HCT116 (cell line): ENCODE measurements at regions not wholly inside any gene's neighbourhood (a gene's known extent, or its start where the extent isn't known, plus 50 kb on each side); places are given as distances from the start of the nearest gene placed in this dataset.

Experiments used
- ATAC-seq: fragments of 200-7000 bp; cut with Tn5 transposase; 2 replicates; pipeline ENCODE4 v1.9.1; 2020; ENCODE audit warnings: mild to moderate bottlenecking, moderate library complexity
- BruUV-seq: library from RNA; stranded (reverse); fragments of 400-500 nt; replicated peaks from 2 replicates; lab custom pipeline; 2021; lab: Mats Ljungman, UMichigan
- CTCF ChIA-PET: fragments of 300-600 bp; sonication (Branson Sonifier 250); formaldehyde crosslinking; loops from one replicate; lab custom pipeline; 2021; ENCODE audit warnings: antibody characterized with exemption; lab: Charles Lee
- POLR2A ChIA-PET: fragments of 300-600, 350-600 bp; sonication (Branson Sonifier 250); formaldehyde crosslinking; loops from one replicate; lab custom pipeline; 2021; ENCODE audit warnings: antibody characterized with exemption; lab: Charles Lee
- RAD21 ChIA-PET, 2 experiments: fragments of 300-600 bp; sonication (Branson Sonifier 250); formaldehyde crosslinking; loops; one replicate each; lab custom pipeline; 2023; ENCODE audit warnings: low total read pairs in 2 of 2; ENCODE audit not compliant: uncharacterized antibody in 2 of 2, unreplicated experiment in 2 of 2, low non-redundant PET in 1 of 2; lab: Charles Lee
- DNase-seq: peaks from one replicate; pipeline ENCODE4 v3.0.0-alpha.2; 2010; ENCODE audit warnings: low read depth, low spot score
- H2AFZ ChIP-seq: fragments of 200-600 bp; shearing (Covaris generic), sonication (generic); 2 replicates; pipeline ENCODE4 v1.6.1; 2017; ENCODE audit warnings: low read depth, mixed run types, mixed read lengths, antibody characterized with exemption, low read length; ENCODE audit not compliant: poor library complexity, severe bottlenecking
- H3K27ac ChIP-seq: 2 replicates; pipeline ENCODE4 v1.5.1; 2012; ENCODE audit warnings: low read depth, low read length
- H3K27me3 ChIP-seq: fragments of 200-600 bp; sonication (generic); 2 replicates; pipeline ENCODE4 v1.6.1; 2016; ENCODE audit warnings: mixed run types, low read length, mixed read lengths; ENCODE audit not compliant: insufficient read depth
- H3K36me3 ChIP-seq, 2 experiments: fragments of 200-500 bp in 1 of 2; fragments of 200-600 bp in 1 of 2; sonication (Bioruptor generic) in 1 of 2; sonication (generic) in 1 of 2; 2 replicates each; pipeline versions ENCODE4 v1.5.1 to v1.6.1; 2014 to 2016; ENCODE audit warnings: low read length in 2 of 2, inconsistent platforms in 1 of 2, mixed read lengths in 1 of 2, mixed run types in 1 of 2; ENCODE audit not compliant: insufficient read depth in 2 of 2, control insufficient read depth in 1 of 2
- H3K4me1 ChIP-seq, 2 experiments: fragments of 200-600 bp in 1 of 2; sonication (generic) in 1 of 2; 2 replicates each; pipeline versions ENCODE4 v1.5.1 to v1.6.1; 2012 to 2017; ENCODE audit warnings: low read length in 2 of 2, inconsistent platforms in 1 of 2, mild to moderate bottlenecking in 1 of 2, mixed read lengths in 1 of 2, mixed run types in 1 of 2, moderate library complexity in 1 of 2; ENCODE audit not compliant: insufficient read depth in 2 of 2, control insufficient read depth in 1 of 2
- H3K4me2 ChIP-seq: fragments of 200-600 bp; sonication (generic); 2 replicates; pipeline ENCODE4 v1.6.1; 2017; ENCODE audit warnings: mixed run types, low read length, mixed read lengths
- H3K4me3 ChIP-seq, 2 experiments: fragments of 200-600 bp in 1 of 2; sonication (generic) in 1 of 2; replicated peaks in 1 of 2; 2 replicates each; pipeline ENCODE4 v1.5.1; 2011 to 2016; ENCODE audit warnings: low read length in 2 of 2, control low read depth in 1 of 2, low read depth in 1 of 2, mild to moderate bottlenecking in 1 of 2, mixed read lengths in 1 of 2, mixed run types in 1 of 2
- H3K79me2 ChIP-seq: fragments of 200-600 bp; sonication (generic); 2 replicates; pipeline ENCODE4 v1.6.1; 2017; ENCODE audit warnings: mild to moderate bottlenecking, mixed run types, low read length, moderate library complexity, mixed read lengths; ENCODE audit not compliant: insufficient read depth
- H3K9ac ChIP-seq: fragments of 200-600 bp; sonication (generic); 2 replicates; pipeline ENCODE4 v1.6.1; 2016; ENCODE audit warnings: low read length, mixed read lengths
- H3K9me2 ChIP-seq: fragments of 200-600 bp; sonication (generic), shearing (Covaris generic); 2 replicates; pipeline ENCODE4 v1.6.1; 2017; ENCODE audit warnings: mixed run types, mild to moderate bottlenecking, moderate library complexity; ENCODE audit not compliant: insufficient read depth
- H3K9me3 ChIP-seq, 2 experiments: fragments of 200-500 bp in 1 of 2; fragments of 200-600 bp in 1 of 2; sonication (Bioruptor generic) in 1 of 2; sonication (generic) in 1 of 2; 2 replicates each; pipeline ENCODE4 v1.6.1; 2014 to 2017; ENCODE audit warnings: low read length in 2 of 2, mixed read lengths in 2 of 2, inconsistent platforms in 1 of 2, low read depth in 1 of 2, mild to moderate bottlenecking in 1 of 2, mixed run types in 1 of 2, moderate library complexity in 1 of 2; ENCODE audit not compliant: control insufficient read depth in 1 of 2, insufficient read depth in 1 of 2
- H4K20me1 ChIP-seq: fragments of 200-600 bp; sonication (generic), shearing (Covaris generic); 2 replicates; pipeline ENCODE4 v1.6.1; 2017; ENCODE audit warnings: mixed run types, mild to moderate bottlenecking, moderate library complexity; ENCODE audit not compliant: insufficient read depth
- CBX3 ChIP-seq: IDR thresholded peaks from 2 replicates; pipeline ENCODE4 v1.6.1; 2012; ENCODE audit warnings: low read depth
- CEBPB ChIP-seq: IDR thresholded peaks from 2 replicates; pipeline ENCODE4 v1.6.1; 2012; ENCODE audit warnings: low read depth
- EGR1 ChIP-seq: IDR thresholded peaks from 2 replicates; pipeline ENCODE4 v1.6.1; 2012; ENCODE audit warnings: low read depth
- EZH2phosphoT487 ChIP-seq: fragments of 200-600 bp; IDR thresholded peaks from 2 replicates; pipeline ENCODE4 v1.6.1; 2018; ENCODE audit warnings: antibody characterized with exemption, borderline replicate concordance
- FOSL1 ChIP-seq: IDR thresholded peaks from 2 replicates; pipeline ENCODE4 v1.6.1; 2012; ENCODE audit warnings: low read depth
- POLR2A ChIP-seq: IDR thresholded peaks from 2 replicates; pipeline ENCODE4 v1.7.0; 2011; ENCODE audit warnings: borderline replicate concordance; ENCODE audit not compliant: insufficient read depth, insufficient read length; ENCODE audit errors: extremely low read depth
- POLR2AphosphoS5 ChIP-seq: IDR thresholded peaks from 2 replicates; pipeline ENCODE4 v1.6.1; 2011; ENCODE audit warnings: mild to moderate bottlenecking, low read depth, low read length, moderate library complexity
- SIN3A ChIP-seq: IDR thresholded peaks from 2 replicates; pipeline ENCODE4 v1.6.1; 2012; ENCODE audit warnings: low read depth
- SRF ChIP-seq: IDR thresholded peaks from 2 replicates; pipeline ENCODE4 v1.6.1; 2012; ENCODE audit warnings: low read depth
- YY1 ChIP-seq: IDR thresholded peaks from 2 replicates; pipeline ENCODE4 v1.6.1; 2011; ENCODE audit warnings: low read length, low read depth, moderate library complexity, mild to moderate bottlenecking; ENCODE audit not compliant: insufficient replicate concordance; ENCODE audit errors: extremely low read depth
- intact Hi-C: fragments of 100-400 bp; cut with micrococcal nuclease; formaldehyde crosslinking; loops from 2 replicates; pipeline ENCODE4 v1.10.0; 2022
- TF ChIP-seq, protein P1 (sequence below): IDR thresholded peaks from 2 replicates; pipeline ENCODE4 v1.6.1; 2011; ENCODE audit warnings: mild to moderate bottlenecking, low read length, moderate library complexity; ENCODE audit not compliant: insufficient replicate concordance; ENCODE audit errors: extremely low read depth
- TF ChIP-seq, protein P2 (sequence below), 3 experiments: fragments of 200-600 bp in 1 of 3; sonication (generic) in 1 of 3; IDR thresholded peaks in 2 of 3; conservative IDR thresholded peaks in 1 of 3; 2 replicates each; pipeline ENCODE4 v1.5.1; 2012 to 2017; ENCODE audit warnings: low read depth in 2 of 3, low read length in 2 of 3, antibody characterized with exemption in 1 of 3, borderline replicate concordance in 1 of 3, control low read depth in 1 of 3, mild to moderate bottlenecking in 1 of 3, mixed read lengths in 1 of 3, mixed run types in 1 of 3, moderate library complexity in 1 of 3; ENCODE audit not compliant: insufficient read depth in 1 of 3
- TF ChIP-seq, protein P3 (sequence below): IDR thresholded peaks from 2 replicates; pipeline ENCODE4 v1.6.1; 2012

DNA sequence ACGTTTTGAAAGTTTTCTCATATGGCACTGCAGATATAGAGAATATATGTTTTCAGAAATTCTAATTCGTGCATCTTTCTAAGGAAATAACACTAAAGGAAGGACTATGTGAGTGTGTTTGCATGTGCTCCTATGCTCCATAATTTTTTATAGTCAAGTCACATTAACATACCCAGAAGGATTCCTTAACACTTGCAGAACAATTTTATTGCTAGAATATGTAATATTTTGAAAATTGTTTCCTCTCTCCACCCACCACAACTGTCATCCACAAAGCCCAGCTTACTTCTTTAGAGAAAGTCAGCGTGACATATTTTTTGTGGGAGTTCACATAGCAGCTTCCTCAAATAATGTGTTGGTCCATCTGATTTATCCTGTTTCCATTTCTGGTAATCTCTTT, 604.6 kb upstream of the MGAT4C start:
- Histone ChIP-seq H2AFZ (no peak overlapping the region), H3K36me3 (no peaks in the 10 kb centered on the region), H3K4me3 (no peak overlapping the region), H3K27me3 (no peaks in the 10 kb centered on the region), H3K4me1 (no peaks in the 10 kb centered on the region), H4K20me1 (no peaks in the 10 kb centered on the region), H3K9ac (no peak overlapping the region), H3K9me3 (no peaks in the 10 kb centered on the region), H3K9me2 (no peaks in the 10 kb centered on the region; the same call in 1 of the 2 replicates), H3K79me2 (no peaks in the 10 kb centered on the region), H3K27ac (no peak overlapping the region), H3K4me2 (no peak overlapping the region)
- ChIA-PET POLR2A (no interaction called here), RAD21 (no interaction called here), CTCF (no interaction called here)
- DNase-seq, result no peak
- TF ChIP-seq, protein P1, sequence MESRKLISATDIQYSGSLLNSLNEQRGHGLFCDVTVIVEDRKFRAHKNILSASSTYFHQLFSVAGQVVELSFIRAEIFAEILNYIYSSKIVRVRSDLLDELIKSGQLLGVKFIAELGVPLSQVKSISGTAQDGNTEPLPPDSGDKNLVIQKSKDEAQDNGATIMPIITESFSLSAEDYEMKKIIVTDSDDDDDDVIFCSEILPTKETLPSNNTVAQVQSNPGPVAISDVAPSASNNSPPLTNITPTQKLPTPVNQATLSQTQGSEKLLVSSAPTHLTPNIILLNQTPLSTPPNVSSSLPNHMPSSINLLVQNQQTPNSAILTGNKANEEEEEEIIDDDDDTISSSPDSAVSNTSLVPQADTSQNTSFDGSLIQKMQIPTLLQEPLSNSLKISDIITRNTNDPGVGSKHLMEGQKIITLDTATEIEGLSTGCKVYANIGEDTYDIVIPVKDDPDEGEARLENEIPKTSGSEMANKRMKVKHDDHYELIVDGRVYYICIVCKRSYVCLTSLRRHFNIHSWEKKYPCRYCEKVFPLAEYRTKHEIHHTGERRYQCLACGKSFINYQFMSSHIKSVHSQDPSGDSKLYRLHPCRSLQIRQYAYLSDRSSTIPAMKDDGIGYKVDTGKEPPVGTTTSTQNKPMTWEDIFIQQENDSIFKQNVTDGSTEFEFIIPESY, result no peak
- TF ChIP-seq EGR1, result no peak
- TF ChIP-seq FOSL1, result no peak
- TF ChIP-seq POLR2AphosphoS5, result no peak
- intact Hi-C loops, result no loop called here
- no TSS peak for BruUV-seq
- ATAC-seq, result no peak

DNA sequence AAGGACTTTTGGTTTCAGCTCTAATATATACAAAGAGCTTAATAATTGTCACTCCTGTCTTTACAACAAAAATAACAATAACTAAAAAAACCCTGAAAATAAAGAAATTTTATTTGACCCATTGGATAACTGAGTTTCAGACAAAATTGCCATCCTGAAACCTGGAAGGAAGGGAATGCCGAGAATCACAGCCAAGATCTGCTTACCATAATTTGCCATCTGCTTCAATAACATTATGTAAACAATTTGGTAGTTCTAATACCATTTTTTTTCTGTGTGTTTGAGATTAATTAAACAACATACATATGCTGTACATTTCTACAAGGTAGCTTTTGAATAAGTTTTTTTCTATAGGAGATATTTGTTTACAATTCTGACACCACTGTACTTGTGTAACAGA, 596.3 kb upstream of the MGAT4C start:
- Histone ChIP-seq H3K9me3 (no peaks in the 10 kb centered on the region), H3K9ac (no peak overlapping the region), H3K9me2 (no peaks in the 10 kb centered on the region), H4K20me1 (no peaks in the 10 kb centered on the region), H3K27me3 (no peaks in the 10 kb centered on the region), H3K36me3 (no peaks in the 10 kb centered on the region), H3K27ac (no peak overlapping the region), H3K4me3 (no peak overlapping the region), H3K79me2 (no peaks in the 10 kb centered on the region), H2AFZ (no peak overlapping the region), H3K4me2 (no peak overlapping the region), H3K4me1 (no peaks in the 10 kb centered on the region)
- ChIA-PET CTCF (no interaction called here), POLR2A (no interaction called here), RAD21 (no interaction called here)
- no peak for ATAC-seq
- no peak for TF ChIP-seq YY1
- TF ChIP-seq SIN3A, result no peak
- TF ChIP-seq, protein P2, sequence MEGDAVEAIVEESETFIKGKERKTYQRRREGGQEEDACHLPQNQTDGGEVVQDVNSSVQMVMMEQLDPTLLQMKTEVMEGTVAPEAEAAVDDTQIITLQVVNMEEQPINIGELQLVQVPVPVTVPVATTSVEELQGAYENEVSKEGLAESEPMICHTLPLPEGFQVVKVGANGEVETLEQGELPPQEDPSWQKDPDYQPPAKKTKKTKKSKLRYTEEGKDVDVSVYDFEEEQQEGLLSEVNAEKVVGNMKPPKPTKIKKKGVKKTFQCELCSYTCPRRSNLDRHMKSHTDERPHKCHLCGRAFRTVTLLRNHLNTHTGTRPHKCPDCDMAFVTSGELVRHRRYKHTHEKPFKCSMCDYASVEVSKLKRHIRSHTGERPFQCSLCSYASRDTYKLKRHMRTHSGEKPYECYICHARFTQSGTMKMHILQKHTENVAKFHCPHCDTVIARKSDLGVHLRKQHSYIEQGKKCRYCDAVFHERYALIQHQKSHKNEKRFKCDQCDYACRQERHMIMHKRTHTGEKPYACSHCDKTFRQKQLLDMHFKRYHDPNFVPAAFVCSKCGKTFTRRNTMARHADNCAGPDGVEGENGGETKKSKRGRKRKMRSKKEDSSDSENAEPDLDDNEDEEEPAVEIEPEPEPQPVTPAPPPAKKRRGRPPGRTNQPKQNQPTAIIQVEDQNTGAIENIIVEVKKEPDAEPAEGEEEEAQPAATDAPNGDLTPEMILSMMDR (IDR thresholded peaks at IDR 0.05 in 2 of 3, conservative IDR thresholded peaks at IDR 0.05 in 1 of 3; ENCODE audit: borderline replicate concordance in 1 of 3, insufficient read depth in 1 of 3, low read depth in 2 of 3, low read length in 2 of 3), result no peak
- TF ChIP-seq SRF, result no peak
- TF ChIP-seq CEBPB, result no peak
- no peak for TF ChIP-seq EZH2phosphoT487
- no peak for TF ChIP-seq CBX3
- TF ChIP-seq, protein P3, sequence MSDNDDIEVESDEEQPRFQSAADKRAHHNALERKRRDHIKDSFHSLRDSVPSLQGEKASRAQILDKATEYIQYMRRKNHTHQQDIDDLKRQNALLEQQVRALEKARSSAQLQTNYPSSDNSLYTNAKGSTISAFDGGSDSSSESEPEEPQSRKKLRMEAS, result no peak
- TF ChIP-seq FOSL1, result no peak
- no peak for TF ChIP-seq POLR2A
- TF ChIP-seq EGR1, result no peak
- BruUV-seq, result no TSS peak
- intact Hi-C loops, result no loop called here
- DNase-seq, result no peak
